Tibial nerve (tissue), 4 donors: ENCODE measurements at regions not wholly inside any gene's neighbourhood (a gene's known extent, or its start where the extent isn't known, plus 50 kb on each side); places are given as distances from the start of the nearest gene placed in this dataset.

ENCODE experiments used
- DNase-seq, 2 donors: peaks; one replicate each; pipeline ENCODE4 v3.0.0-alpha.2; 2019; ENCODE audit warnings: low spot score in 2 of 2
- H3K27ac ChIP-seq, 4 donors: fragments of 200-600 bp; sonication (generic) in 3 of 4; one replicate each; pipeline ENCODE4 v1.5.1; 2017 to 2019; ENCODE audit warnings: mild to moderate bottlenecking in 1 of 4
- H3K27me3 ChIP-seq, 2 donors: fragments of 200-600 bp; sonication (generic) in 1 of 2; one replicate each; pipeline versions ENCODE4 v1.5.1 to v1.6.0; 2017 to 2019
- H3K36me3 ChIP-seq, 3 donors: fragments of 200-600 bp; sonication (generic); one replicate each; pipeline ENCODE4 v1.5.1; 2018 to 2019
- H3K4me1 ChIP-seq, 4 donors: fragments of 200-600 bp; sonication (generic) in 3 of 4; one replicate each; pipeline ENCODE4 v1.5.1; 2017 to 2019
- H3K4me3 ChIP-seq, 4 donors: fragments of 200-600 bp; sonication (generic) in 3 of 4; one replicate each; pipeline ENCODE4 v1.5.1; 2017 to 2019; ENCODE audit warnings: mild to moderate bottlenecking in 1 of 4, moderate library complexity in 1 of 4
- H3K9me3 ChIP-seq, 4 donors: fragments of 200-600 bp; sonication (generic) in 3 of 4; one replicate each; pipeline ENCODE4 v1.5.1; 2017 to 2019
- EP300 ChIP-seq, 2 donors: sonication (generic); formaldehyde crosslinking; IDR thresholded peaks; one replicate each; pipeline ENCODE4 v1.6.1; 2017; ENCODE audit warnings: antibody characterized with exemption in 2 of 2, mild to moderate bottlenecking in 1 of 2
- POLR2A ChIP-seq, 2 donors: fragments of 450-650 bp; IDR thresholded peaks; one replicate each; pipeline ENCODE4 v1.6.1; 2017; ENCODE audit warnings: antibody characterized with exemption in 2 of 2, mild to moderate bottlenecking in 2 of 2, moderate library complexity in 2 of 2
- WGBS, 2 donors: methylation state at CpG; one replicate each; pipeline ENCODE4 v1.1.5; 2018; 5-methylcytosine and 5-hydroxymethylcytosine counted together
- TF ChIP-seq, protein P1 (sequence below), 5 experiments: fragments of 200-600 bp in 3 of 5; fragments of 450-650 bp in 2 of 5; sonication (generic) in 3 of 5; IDR thresholded peaks; one replicate each; pipeline ENCODE4 v1.5.1; 2016 to 2019; ENCODE audit warnings: antibody characterized with exemption in 5 of 5, mild to moderate bottlenecking in 3 of 5, moderate library complexity in 2 of 5

DNA sequence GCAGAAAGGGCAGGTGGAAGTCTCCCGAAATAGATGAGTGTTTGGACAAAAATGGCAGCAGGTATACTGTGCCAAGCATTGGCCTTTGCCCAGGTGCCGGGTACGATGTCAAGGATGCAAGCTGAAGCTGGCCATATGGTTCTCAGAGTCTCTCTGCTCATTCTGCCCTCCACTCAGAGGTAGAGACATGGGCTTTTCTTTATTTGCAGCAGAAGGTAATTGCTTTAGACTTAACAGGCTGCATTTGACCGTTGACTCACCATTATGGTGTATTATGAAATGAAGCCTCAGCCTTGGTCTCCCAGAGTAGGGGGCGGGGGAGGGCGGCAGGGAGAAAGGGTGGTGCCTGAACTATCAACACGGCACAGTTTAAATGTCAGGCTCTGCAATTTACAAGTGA is 969.1 kb upstream of the EEF2KMT start:
- Histone ChIP-seq H3K4me3 (no peak overlapping the region), H3K4me1 (no peaks in the 10 kb centered on the region), H3K27me3 (no peaks in the 10 kb centered on the region), H3K27ac (no peak overlapping the region), H3K9me3 (no peaks in the 10 kb centered on the region), H3K36me3 (no peaks in the 10 kb centered on the region)
- DNase-seq = no peak
- TF ChIP-seq EP300 (IDR thresholded peaks at IDR 0.05) (no peak), POLR2A (IDR thresholded peaks at IDR 0.05) (no peak)
- TF ChIP-seq, protein P1, sequence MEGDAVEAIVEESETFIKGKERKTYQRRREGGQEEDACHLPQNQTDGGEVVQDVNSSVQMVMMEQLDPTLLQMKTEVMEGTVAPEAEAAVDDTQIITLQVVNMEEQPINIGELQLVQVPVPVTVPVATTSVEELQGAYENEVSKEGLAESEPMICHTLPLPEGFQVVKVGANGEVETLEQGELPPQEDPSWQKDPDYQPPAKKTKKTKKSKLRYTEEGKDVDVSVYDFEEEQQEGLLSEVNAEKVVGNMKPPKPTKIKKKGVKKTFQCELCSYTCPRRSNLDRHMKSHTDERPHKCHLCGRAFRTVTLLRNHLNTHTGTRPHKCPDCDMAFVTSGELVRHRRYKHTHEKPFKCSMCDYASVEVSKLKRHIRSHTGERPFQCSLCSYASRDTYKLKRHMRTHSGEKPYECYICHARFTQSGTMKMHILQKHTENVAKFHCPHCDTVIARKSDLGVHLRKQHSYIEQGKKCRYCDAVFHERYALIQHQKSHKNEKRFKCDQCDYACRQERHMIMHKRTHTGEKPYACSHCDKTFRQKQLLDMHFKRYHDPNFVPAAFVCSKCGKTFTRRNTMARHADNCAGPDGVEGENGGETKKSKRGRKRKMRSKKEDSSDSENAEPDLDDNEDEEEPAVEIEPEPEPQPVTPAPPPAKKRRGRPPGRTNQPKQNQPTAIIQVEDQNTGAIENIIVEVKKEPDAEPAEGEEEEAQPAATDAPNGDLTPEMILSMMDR (IDR thresholded peaks at IDR 0.05) = no peak
- WGBS, 2 donors = 61 to 71% methylated on average over 7 of the region's 7 CpGs

DNA sequence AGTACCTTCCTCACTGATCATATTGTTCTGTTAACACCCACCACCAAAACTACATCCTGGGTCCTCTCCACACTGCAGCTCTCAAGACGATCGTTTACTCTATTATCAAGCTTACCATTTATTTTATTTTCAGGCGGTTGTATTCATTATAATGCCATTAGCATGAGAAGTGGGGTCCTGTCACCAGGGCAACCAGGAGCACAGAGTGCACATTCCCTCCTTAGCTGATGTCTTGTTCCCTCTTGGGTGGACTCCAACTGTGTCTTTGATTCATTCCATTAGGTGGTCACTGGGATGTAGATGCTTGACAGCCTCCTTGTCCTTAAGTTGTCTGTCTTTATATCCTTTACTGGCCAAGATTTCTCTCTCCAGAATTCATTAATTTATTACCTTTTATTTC is 965.9 kb upstream of the EEF2KMT start:
- Histone ChIP-seq H3K4me3 (no peak overlapping the region), H3K4me1 (no peaks in the 10 kb centered on the region), H3K9me3 (no peaks in the 10 kb centered on the region), H3K36me3 (no peaks in the 10 kb centered on the region), H3K27ac (no peak overlapping the region), H3K27me3 (no peaks in the 10 kb centered on the region)
- 64 to 75% methylated on average over 3 of the region's 3 CpGs for WGBS, 2 donors
- TF ChIP-seq, protein P1 (IDR thresholded peaks at IDR 0.05) = no peak
- TF ChIP-seq POLR2A (IDR thresholded peaks at IDR 0.05) (no peak), EP300 (IDR thresholded peaks at IDR 0.05) (no peak)
- DNase-seq = no peak

DNA sequence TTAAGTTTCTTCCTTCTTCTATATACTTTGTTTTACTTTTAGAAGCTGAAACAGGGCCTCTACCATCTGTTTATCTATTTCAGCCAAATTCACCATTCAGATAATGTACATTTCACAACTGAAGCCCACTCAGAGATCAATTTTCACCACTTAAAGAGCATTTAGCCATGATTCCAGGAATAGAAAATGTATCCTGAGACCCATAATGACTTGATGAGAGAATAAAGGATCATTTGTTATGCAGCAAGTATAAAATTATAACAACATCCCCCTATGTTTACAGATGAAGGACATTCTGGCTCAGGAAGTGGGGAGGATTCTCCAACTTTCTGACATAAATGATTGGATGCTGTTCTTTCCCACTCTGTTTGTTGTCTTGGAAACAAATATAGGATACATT is 962.1 kb upstream of the EEF2KMT start:
- Histone ChIP-seq H3K9me3 (no peaks in the 10 kb centered on the region), H3K27me3 (no peaks in the 10 kb centered on the region), H3K4me3 (no peak overlapping the region), H3K27ac (no peak overlapping the region), H3K4me1 (no peaks in the 10 kb centered on the region), H3K36me3 (no peaks in the 10 kb centered on the region)
- no peak for DNase-seq
- no peak for TF ChIP-seq EP300 (IDR thresholded peaks at IDR 0.05)
- TF ChIP-seq POLR2A (IDR thresholded peaks at IDR 0.05) = no peak
- TF ChIP-seq, protein P1 (IDR thresholded peaks at IDR 0.05) = no peak

DNA sequence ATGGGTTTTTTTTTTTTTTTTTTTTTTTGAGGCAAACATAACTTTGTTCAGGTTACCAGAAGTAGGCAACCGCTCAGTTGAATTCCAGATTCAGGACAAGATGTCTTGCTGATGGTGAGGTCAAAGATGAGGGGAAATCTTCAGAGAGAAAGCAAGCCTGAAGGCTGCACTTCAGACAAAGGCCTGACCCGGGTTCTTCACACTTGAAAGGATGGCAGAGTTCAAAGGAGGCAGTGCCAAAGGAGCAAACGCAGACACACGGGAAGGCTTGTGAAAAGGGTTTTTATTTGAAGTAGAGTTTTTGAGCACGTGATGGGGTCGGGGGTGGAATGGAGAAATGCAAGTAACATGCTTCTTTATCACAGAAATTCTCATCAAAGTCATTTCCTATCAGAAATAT is 960.2 kb upstream of the EEF2KMT start:
- WGBS, 2 donors = 37 to 39% methylated on average over 6 of the region's 6 CpGs
- Histone ChIP-seq H3K4me1 (no peaks in the 10 kb centered on the region), H3K27ac (no peak overlapping the region), H3K36me3 (no peaks in the 10 kb centered on the region), H3K27me3 (no peaks in the 10 kb centered on the region), H3K4me3 (no peak overlapping the region), H3K9me3 (no peaks in the 10 kb centered on the region)
- DNase-seq = no peak
- TF ChIP-seq, protein P1 (IDR thresholded peaks at IDR 0.05) = no peak
- no peak for TF ChIP-seq EP300 (IDR thresholded peaks at IDR 0.05)
- TF ChIP-seq POLR2A (IDR thresholded peaks at IDR 0.05) = no peak

DNA sequence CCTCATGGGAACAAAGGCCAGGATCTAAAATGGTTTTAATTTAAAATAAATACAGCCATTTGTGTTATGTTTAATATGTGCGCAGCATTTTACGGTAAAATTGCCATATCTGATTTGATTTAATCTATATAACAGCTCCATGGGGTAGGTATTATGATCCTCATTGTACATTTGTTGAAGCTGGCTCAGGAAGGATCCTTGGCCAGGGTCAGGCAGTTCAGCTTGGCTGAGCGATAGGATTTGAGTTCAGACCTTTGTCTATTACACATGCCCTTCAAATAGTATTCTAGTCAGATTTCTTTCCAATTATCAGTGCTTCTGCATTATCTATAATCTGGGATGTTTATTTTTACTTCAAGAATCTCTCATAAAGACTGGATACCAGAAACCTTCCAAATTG is 950.4 kb upstream of the EEF2KMT start:
- Histone ChIP-seq H3K27me3 (no peaks in the 10 kb centered on the region), H3K4me1 (no peaks in the 10 kb centered on the region), H3K4me3 (no peak overlapping the region), H3K27ac (no peak overlapping the region), H3K36me3 (no peaks in the 10 kb centered on the region), H3K9me3 (peaks cover 0 to 12% (median 0%) of the 10 kb centered on the region in 4 donors)
- TF ChIP-seq EP300 (IDR thresholded peaks at IDR 0.05) (no peak), POLR2A (IDR thresholded peaks at IDR 0.05) (no peak)
- TF ChIP-seq, protein P1 (IDR thresholded peaks at IDR 0.05) = no peak
- no peak for DNase-seq
- 89 to 91% methylated on average over 3 of the region's 3 CpGs for WGBS, 2 donors
